WI38 (cell line): ENCODE measurements at regions not wholly inside any gene's neighbourhood (a gene's known extent, or its start where the extent isn't known, plus 50 kb on each side); places are given as distances from the start of the nearest gene placed in this dataset.

ENCODE experiments used
- H3K4me3 ChIP-seq: 2 replicates; pipeline ENCODE4 v1.5.1; 2011; ENCODE audit warnings: low read depth, mild to moderate bottlenecking, control low read depth, low read length
- TF ChIP-seq, protein P1 (sequence below): IDR thresholded peaks from 2 replicates; pipeline ENCODE4 v1.5.1; 2012; ENCODE audit warnings: low read depth, mild to moderate bottlenecking, control low read depth, low read length

GRCh38 chr4:164617426-164617825 is 136.5 kb upstream of the SMIM31 start:
- TF ChIP-seq, protein P1, sequence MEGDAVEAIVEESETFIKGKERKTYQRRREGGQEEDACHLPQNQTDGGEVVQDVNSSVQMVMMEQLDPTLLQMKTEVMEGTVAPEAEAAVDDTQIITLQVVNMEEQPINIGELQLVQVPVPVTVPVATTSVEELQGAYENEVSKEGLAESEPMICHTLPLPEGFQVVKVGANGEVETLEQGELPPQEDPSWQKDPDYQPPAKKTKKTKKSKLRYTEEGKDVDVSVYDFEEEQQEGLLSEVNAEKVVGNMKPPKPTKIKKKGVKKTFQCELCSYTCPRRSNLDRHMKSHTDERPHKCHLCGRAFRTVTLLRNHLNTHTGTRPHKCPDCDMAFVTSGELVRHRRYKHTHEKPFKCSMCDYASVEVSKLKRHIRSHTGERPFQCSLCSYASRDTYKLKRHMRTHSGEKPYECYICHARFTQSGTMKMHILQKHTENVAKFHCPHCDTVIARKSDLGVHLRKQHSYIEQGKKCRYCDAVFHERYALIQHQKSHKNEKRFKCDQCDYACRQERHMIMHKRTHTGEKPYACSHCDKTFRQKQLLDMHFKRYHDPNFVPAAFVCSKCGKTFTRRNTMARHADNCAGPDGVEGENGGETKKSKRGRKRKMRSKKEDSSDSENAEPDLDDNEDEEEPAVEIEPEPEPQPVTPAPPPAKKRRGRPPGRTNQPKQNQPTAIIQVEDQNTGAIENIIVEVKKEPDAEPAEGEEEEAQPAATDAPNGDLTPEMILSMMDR: no peak
- H3K4me3 ChIP-seq: no peak overlapping the region

DNA sequence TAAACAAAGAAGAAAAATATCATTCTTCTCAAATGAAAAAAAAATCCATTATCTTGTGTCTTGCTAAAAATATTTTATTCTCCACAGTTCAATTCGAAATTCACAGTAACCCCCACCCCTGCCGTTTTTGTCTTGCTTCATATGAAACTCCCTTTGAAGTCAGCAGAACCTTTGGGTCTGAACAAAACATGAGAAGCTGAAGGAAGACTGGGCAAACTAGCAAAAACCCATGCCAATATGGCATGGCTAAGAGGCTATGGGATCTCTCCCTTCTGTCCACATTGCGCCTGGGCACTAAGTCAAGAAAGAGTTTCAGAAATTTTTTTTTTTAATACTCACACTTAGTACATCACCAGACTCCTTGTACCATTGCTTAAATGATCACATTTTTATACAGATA is 136.0 kb upstream of the SMIM31 start:
- H3K4me3 ChIP-seq: no peak overlapping the region
- TF ChIP-seq, protein P1: no peak

DNA sequence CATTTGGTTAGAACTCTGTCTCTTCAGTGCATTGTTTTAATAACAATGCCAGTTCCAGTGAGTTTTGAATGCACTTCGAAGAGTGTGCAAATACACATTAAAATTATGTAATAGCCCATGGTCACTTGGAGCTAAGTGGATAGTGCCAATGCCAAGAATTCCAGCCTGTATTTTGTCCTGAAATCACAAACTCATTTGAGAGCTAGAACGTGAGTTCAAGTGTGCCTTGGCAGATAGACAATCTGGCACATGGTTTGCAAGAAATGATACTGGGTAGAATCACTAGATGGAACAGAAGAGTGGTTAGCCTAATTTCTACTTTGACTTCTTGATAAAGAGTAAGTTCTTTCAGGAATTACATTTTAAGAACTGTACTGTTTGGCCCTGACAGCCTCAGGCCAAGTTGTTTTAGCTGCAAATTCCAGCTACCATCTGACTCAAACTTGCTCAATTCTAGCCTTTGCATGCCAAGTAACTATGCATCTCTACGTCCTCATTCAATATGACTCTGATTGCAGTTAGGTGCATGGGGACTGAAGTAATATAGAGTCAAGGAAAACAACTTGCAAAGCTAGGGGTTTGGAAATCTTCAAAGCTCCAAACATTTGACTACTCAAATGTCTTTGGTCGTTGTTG is 131.9 kb upstream of the SMIM31 start:
- TF ChIP-seq, protein P1: no peak
- no peak overlapping the region for H3K4me3 ChIP-seq

- TF ChIP-seq, protein P1: no peak
Observed at GRCh38 chr4:164623099-164623498, 130.8 kb upstream of the SMIM31 start.

DNA sequence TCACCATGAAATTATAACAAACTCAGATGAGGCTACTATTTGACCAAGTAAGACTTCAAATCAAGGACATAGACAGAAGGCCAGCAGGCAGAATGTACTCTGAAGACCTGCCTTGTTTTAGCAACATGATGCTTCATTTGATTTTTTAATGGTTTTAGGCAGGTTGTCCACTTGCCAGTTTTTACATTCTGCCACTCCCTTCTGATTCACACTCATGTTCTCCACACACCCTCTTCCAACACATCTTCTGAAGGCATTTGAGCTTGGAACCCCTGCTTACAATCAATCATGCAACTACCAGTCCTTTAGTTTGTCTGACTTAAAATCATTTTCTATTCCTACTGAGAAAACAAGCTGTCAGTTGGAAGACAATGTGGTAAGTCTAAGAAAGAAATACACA is 114.9 kb upstream of the SMIM31 start:
- TF ChIP-seq, protein P1: no peak
- no peak overlapping the region for H3K4me3 ChIP-seq

More at GRCh38 chr4:164623099-164623498, 130.8 kb upstream of the SMIM31 start:
- no peak overlapping the region for H3K4me3 ChIP-seq

GRCh38 chr4:164648151-164648848 is 105.6 kb upstream of the SMIM31 start:
- TF ChIP-seq, protein P1: no peak
- H3K4me3 ChIP-seq: no peak overlapping the region

DNA sequence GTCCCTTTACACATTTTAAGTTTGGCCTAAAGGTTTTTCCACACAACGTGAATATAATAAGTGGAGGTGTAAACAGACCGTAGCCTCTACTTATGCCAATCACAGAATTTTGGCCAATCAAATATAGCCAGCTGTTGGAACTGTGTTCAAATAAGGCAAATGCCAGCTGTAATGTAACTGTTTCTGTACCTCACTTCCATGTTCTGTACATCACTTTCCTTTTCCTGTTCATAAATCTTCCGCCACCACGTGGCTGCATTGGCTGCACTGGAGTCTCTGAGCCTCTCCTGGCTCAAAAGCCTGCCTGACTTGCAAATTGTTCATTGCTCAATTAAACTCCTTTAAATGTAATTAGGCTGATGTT is 105.1 kb upstream of the SMIM31 start:
- no peak overlapping the region for H3K4me3 ChIP-seq
- TF ChIP-seq, protein P1: no peak
